ENCODE measurements at regions not wholly inside any gene's neighbourhood (a gene's known extent, or its start where the extent isn't known, plus 50 kb on each side); places are given as distances from the start of the nearest gene placed in this dataset.

- DNase-seq, result no peak
Measured at GRCh38 chr6:169881976-169882375, 130.6 kb downstream of the ERMARD start.

GRCh38 chr6:169881398-169881797, 130.0 kb downstream of the ERMARD start:
- no peak for DNase-seq

- no peak for DNase-seq
Measured at GRCh38 chr6:169880516-169880915, 129.1 kb downstream of the ERMARD start.

- DNase-seq, result no peak
Measured at GRCh38 chr6:169869301-169869700, 117.9 kb downstream of the ERMARD start.

- DNase-seq, result peak in 4 of 58 donors; percentile 12 to 34 (median 22)
Measured at GRCh38 chr6:169868458-169868857, 117.0 kb downstream of the ERMARD start.

- no peak for DNase-seq
Measured at GRCh38 chr6:169867751-169868191, 116.3 kb downstream of the ERMARD start.

- DNase-seq, result no peak
Measured at GRCh38 chr6:169866668-169867521, 115.5 kb downstream of the ERMARD start.

GRCh38 chr6:169866140-169866534, 114.7 kb downstream of the ERMARD start:
- no peak for DNase-seq

- no peak for DNase-seq
Measured at GRCh38 chr6:169865346-169866139, 114.1 kb downstream of the ERMARD start.

- DNase-seq, result no peak
Measured at GRCh38 chr6:169864148-169865020, 113.0 kb downstream of the ERMARD start.

- DNase-seq, result no peak
Measured at GRCh38 chr6:169863710-169864109, 112.3 kb downstream of the ERMARD start.

- DNase-seq, result no peak
Measured at GRCh38 chr6:169862892-169863525, 111.6 kb downstream of the ERMARD start.

- DNase-seq, result peak in 1 of 58 donors; percentile 25
Measured at GRCh38 chr6:169862043-169862891, 110.8 kb downstream of the ERMARD start.

GRCh38 chr6:169861431-169862042, 110.1 kb downstream of the ERMARD start:
- no peak for DNase-seq

GRCh38 chr6:169859978-169860703, 108.7 kb downstream of the ERMARD start:
- no peak for DNase-seq

GRCh38 chr6:169859401-169859977, 108.1 kb downstream of the ERMARD start:
- no peak for DNase-seq

GRCh38 chr6:169858935-169859351, 107.5 kb downstream of the ERMARD start:
- DNase-seq, result no peak

- no peak for DNase-seq
Measured at GRCh38 chr6:169858293-169858934, 107.0 kb downstream of the ERMARD start.
